IgD-negative memory B cell (primary cell): ENCODE measurements at regions not wholly inside any gene's neighbourhood (a gene's known extent, or its start where the extent isn't known, plus 50 kb on each side); places are given as distances from the start of the nearest gene placed in this dataset.
A peak's percentile ranks its signal among the peaks of the same experiment; 100 is the strongest.
"Not testable (repeated sequence)": the region's sequence is repeated elsewhere in the genome, so short reads cannot be mapped to it uniquely, and the experiment has no call there.

Source experiments
- H3K27ac Mint-ChIP-seq, 3 donors: one replicate each; pipeline ENCODE4 v1.8.0; 2020 to 2022; ENCODE audit warnings: mild to moderate bottlenecking in 3 of 3, mixed read lengths in 3 of 3, moderate library complexity in 1 of 3
- H3K27me3 Mint-ChIP-seq: one replicate; pipeline ENCODE4 v1.8.0; 2021; ENCODE audit warnings: mixed read lengths
- H3K36me3 Mint-ChIP-seq: one replicate; pipeline ENCODE4 v1.8.0; 2020; ENCODE audit warnings: mild to moderate bottlenecking, mixed read lengths
- H3K4me1 Mint-ChIP-seq, 3 donors: one replicate each; pipeline ENCODE4 v1.8.0; 2020 to 2022; ENCODE audit warnings: mixed read lengths in 3 of 3, mild to moderate bottlenecking in 1 of 3
- H3K4me3 Mint-ChIP-seq, 4 donors: one replicate each; pipeline ENCODE4 v1.8.0; 2020 to 2022; ENCODE audit warnings: mild to moderate bottlenecking in 4 of 4, mixed read lengths in 4 of 4, moderate library complexity in 3 of 4
- H3K9me3 Mint-ChIP-seq, 3 donors: one replicate each; pipeline ENCODE4 v1.8.0; 2020 to 2021; ENCODE audit warnings: mixed read lengths in 3 of 3, mild to moderate bottlenecking in 1 of 3

- H3K9me3 Mint-ChIP-seq, H3K4me1 Mint-ChIP-seq, H3K27me3 Mint-ChIP-seq, H3K36me3 Mint-ChIP-seq, H3K27ac Mint-ChIP-seq, H3K4me3 Mint-ChIP-seq: not testable (repeated sequence)
Observed at GRCh38 chr20:30316532-30317299, 940.7 kb upstream of the DEFB115 start.

GRCh38 chr20:30333744-30334143, 923.7 kb upstream of the DEFB115 start:
- H3K4me3 Mint-ChIP-seq, H3K4me1 Mint-ChIP-seq, H3K9me3 Mint-ChIP-seq, H3K36me3 Mint-ChIP-seq, H3K27ac Mint-ChIP-seq, H3K27me3 Mint-ChIP-seq: not testable (repeated sequence)

GRCh38 chr20:30337556-30337955, 919.9 kb upstream of the DEFB115 start:
- H3K27me3 Mint-ChIP-seq, H3K4me1 Mint-ChIP-seq, H3K36me3 Mint-ChIP-seq, H3K4me3 Mint-ChIP-seq: not testable (repeated sequence)
- H3K9me3 Mint-ChIP-seq, result peaks cover 0 to 11% (median 0%) of the 10 kb centered on the region in 3 donors
- peak overlapping the region in 1 of 3 donors; percentile 82 for H3K27ac Mint-ChIP-seq

GRCh38 chr20:30348932-30349331, 908.5 kb upstream of the DEFB115 start:
- H3K36me3 Mint-ChIP-seq, H3K27me3 Mint-ChIP-seq, H3K9me3 Mint-ChIP-seq, H3K27ac Mint-ChIP-seq, H3K4me3 Mint-ChIP-seq, H3K4me1 Mint-ChIP-seq: not testable (repeated sequence)

GRCh38 chr20:30356854-30357467, 900.5 kb upstream of the DEFB115 start:
- not testable (repeated sequence) for H3K4me1 Mint-ChIP-seq, H3K9me3 Mint-ChIP-seq, H3K36me3 Mint-ChIP-seq, H3K4me3 Mint-ChIP-seq, H3K27ac Mint-ChIP-seq, H3K27me3 Mint-ChIP-seq

- H3K36me3 Mint-ChIP-seq, H3K4me1 Mint-ChIP-seq, H3K4me3 Mint-ChIP-seq, H3K27ac Mint-ChIP-seq, H3K27me3 Mint-ChIP-seq, H3K9me3 Mint-ChIP-seq: not testable (repeated sequence)
Observed at GRCh38 chr20:30361756-30362155, 895.7 kb upstream of the DEFB115 start.

GRCh38 chr20:30376430-30376766, 881.1 kb upstream of the DEFB115 start:
- H3K36me3 Mint-ChIP-seq, result not testable (repeated sequence)

GRCh38 chr20:30376767-30377658, 880.5 kb upstream of the DEFB115 start:
- peaks cover 1% of the 10 kb centered on the region for H3K27me3 Mint-ChIP-seq
- H3K9me3 Mint-ChIP-seq, result peaks cover 0 to 9% (median 6%) of the 10 kb centered on the region in 3 donors
- peaks cover 1% of the 10 kb centered on the region for H3K36me3 Mint-ChIP-seq
- peak overlapping the region; percentile 66 to 98 (median 96) for H3K4me3 Mint-ChIP-seq
- peak overlapping the region in 2 of 3 donors; percentile 93 to 98 for H3K27ac Mint-ChIP-seq
- H3K4me1 Mint-ChIP-seq, result peaks cover 0 to 20% (median 15%) of the 10 kb centered on the region in 3 donors

More at GRCh38 chr20:30376430-30376766, 881.1 kb upstream of the DEFB115 start:
- H3K27ac Mint-ChIP-seq, result peak overlapping the region in 2 of 3 donors; percentile 93 to 98
- not testable (repeated sequence) for H3K27me3 Mint-ChIP-seq, H3K9me3 Mint-ChIP-seq
- peak overlapping the region; percentile 30 to 98 (median 93) for H3K4me3 Mint-ChIP-seq
- peaks cover 0 to 16% (median 15%) of the 10 kb centered on the region in 3 donors for H3K4me1 Mint-ChIP-seq

- Mint-ChIP-seq H3K27ac (peak overlapping the region in 2 of 3 donors; percentile 93 to 98), H3K4me1 (peaks cover 0 to 24% (median 17%) of the 10 kb centered on the region in 3 donors)
Observed at GRCh38 chr20:30378317-30378716, 879.1 kb upstream of the DEFB115 start.

GRCh38 chr20:30378721-30379120, 878.7 kb upstream of the DEFB115 start:
- H3K27ac Mint-ChIP-seq, result peak overlapping the region in 1 of 3 donors; percentile 93
- H3K9me3 Mint-ChIP-seq, H3K36me3 Mint-ChIP-seq, H3K27me3 Mint-ChIP-seq: not testable (repeated sequence)
- H3K4me1 Mint-ChIP-seq, result peaks cover 0 to 26% (median 17%) of the 10 kb centered on the region in 3 donors
- peak overlapping the region in 3 of 4 donors; percentile 51 to 96 (median 58) for H3K4me3 Mint-ChIP-seq

More at GRCh38 chr20:30378317-30378716, 879.1 kb upstream of the DEFB115 start:
- peak overlapping the region in 3 of 4 donors; percentile 96 to 98 (median 96) for H3K4me3 Mint-ChIP-seq
- not testable (repeated sequence) for H3K36me3 Mint-ChIP-seq, H3K9me3 Mint-ChIP-seq, H3K27me3 Mint-ChIP-seq

GRCh38 chr20:30384841-30385240, 872.6 kb upstream of the DEFB115 start:
- not testable (repeated sequence) for H3K4me3 Mint-ChIP-seq, H3K9me3 Mint-ChIP-seq, H3K36me3 Mint-ChIP-seq, H3K27ac Mint-ChIP-seq, H3K27me3 Mint-ChIP-seq
- peaks cover 0 to 23% (median 7%) of the 10 kb centered on the region in 3 donors for H3K4me1 Mint-ChIP-seq

GRCh38 chr20:30386099-30386498, 871.4 kb upstream of the DEFB115 start:
- peak overlapping the region in 1 of 4 donors; percentile 13 for H3K4me3 Mint-ChIP-seq
- H3K27ac Mint-ChIP-seq, H3K36me3 Mint-ChIP-seq, H3K27me3 Mint-ChIP-seq, H3K9me3 Mint-ChIP-seq: not testable (repeated sequence)
- peaks cover 0 to 19% (median 7%) of the 10 kb centered on the region in 3 donors for H3K4me1 Mint-ChIP-seq

- H3K36me3 Mint-ChIP-seq, H3K4me3 Mint-ChIP-seq, H3K27ac Mint-ChIP-seq, H3K9me3 Mint-ChIP-seq, H3K27me3 Mint-ChIP-seq: not testable (repeated sequence)
- peaks cover 0 to 10% (median 6%) of the 10 kb centered on the region in 3 donors for H3K4me1 Mint-ChIP-seq
Observed at GRCh38 chr20:30387823-30388222, 869.6 kb upstream of the DEFB115 start.

GRCh38 chr20:30393523-30393922, 863.9 kb upstream of the DEFB115 start:
- H3K27ac Mint-ChIP-seq, H3K9me3 Mint-ChIP-seq, H3K36me3 Mint-ChIP-seq, H3K27me3 Mint-ChIP-seq, H3K4me1 Mint-ChIP-seq, H3K4me3 Mint-ChIP-seq: not testable (repeated sequence)

GRCh38 chr20:30397111-30397510, 860.4 kb upstream of the DEFB115 start:
- H3K4me1 Mint-ChIP-seq, H3K27me3 Mint-ChIP-seq, H3K4me3 Mint-ChIP-seq, H3K36me3 Mint-ChIP-seq, H3K27ac Mint-ChIP-seq, H3K9me3 Mint-ChIP-seq: not testable (repeated sequence)
